Neural cell (in vitro differentiated cells): ENCODE measurements at regions not wholly inside any gene's neighbourhood (a gene's known extent, or its start where the extent isn't known, plus 50 kb on each side); places are given as distances from the start of the nearest gene placed in this dataset.

Experiments used
- CTCF ChIP-seq: fragments of 450-650 bp; IDR thresholded peaks from 2 replicates; pipeline ENCODE4 v1.5.1; 2014; ENCODE audit warnings: antibody characterized with exemption, mild to moderate bottlenecking, moderate library complexity; ENCODE audit not compliant: poor library complexity, severe bottlenecking
- EP300 ChIP-seq: fragments of 450-650 bp; conservative IDR thresholded peaks from 2 replicates; pipeline ENCODE4 v1.6.1; 2014; ENCODE audit warnings: antibody characterized with exemption, mild to moderate bottlenecking, moderate library complexity; ENCODE audit not compliant: poor library complexity, severe bottlenecking
- EZH2 ChIP-seq: fragments of 200-600, 300-800 bp; shearing (Covaris generic), sonication (generic); IDR thresholded peaks from 2 replicates; pipeline ENCODE4 v1.6.1; 2014; ENCODE audit warnings: antibody characterized with exemption, low read length, borderline replicate concordance, mild to moderate bottlenecking; ENCODE audit not compliant: insufficient read depth, poor library complexity, severe bottlenecking
- POLR2AphosphoS5 ChIP-seq: IDR thresholded peaks from 2 replicates; pipeline ENCODE4 v1.6.1; 2012
- RAD21 ChIP-seq: fragments of 450-650 bp; conservative IDR thresholded peaks from 2 replicates; pipeline ENCODE4 v1.6.1; 2014; ENCODE audit warnings: antibody characterized with exemption, mild to moderate bottlenecking, moderate library complexity
- SMC3 ChIP-seq: fragments of 450-650 bp; conservative IDR thresholded peaks from 2 replicates; pipeline ENCODE4 v1.6.1; 2014; ENCODE audit warnings: antibody characterized with exemption, mild to moderate bottlenecking, moderate library complexity; ENCODE audit not compliant: poor library complexity
- TAF1 ChIP-seq: IDR thresholded peaks from 2 replicates; pipeline ENCODE4 v1.6.1; 2012; ENCODE audit warnings: low read depth

- no peak for TF ChIP-seq EP300
- no peak for TF ChIP-seq EZH2
- no peak for TF ChIP-seq CTCF
- TF ChIP-seq TAF1: no peak
- no peak for TF ChIP-seq RAD21
- no peak for TF ChIP-seq SMC3
- TF ChIP-seq POLR2AphosphoS5: no peak
Observed at GRCh38 chr3:96734273-96735009, 80.0 kb upstream of the EPHA6 start.
